ENCODE measurements at regions not wholly inside any gene's neighbourhood (a gene's known extent, or its start where the extent isn't known, plus 50 kb on each side); places are given as distances from the start of the nearest gene placed in this dataset.

DNA sequence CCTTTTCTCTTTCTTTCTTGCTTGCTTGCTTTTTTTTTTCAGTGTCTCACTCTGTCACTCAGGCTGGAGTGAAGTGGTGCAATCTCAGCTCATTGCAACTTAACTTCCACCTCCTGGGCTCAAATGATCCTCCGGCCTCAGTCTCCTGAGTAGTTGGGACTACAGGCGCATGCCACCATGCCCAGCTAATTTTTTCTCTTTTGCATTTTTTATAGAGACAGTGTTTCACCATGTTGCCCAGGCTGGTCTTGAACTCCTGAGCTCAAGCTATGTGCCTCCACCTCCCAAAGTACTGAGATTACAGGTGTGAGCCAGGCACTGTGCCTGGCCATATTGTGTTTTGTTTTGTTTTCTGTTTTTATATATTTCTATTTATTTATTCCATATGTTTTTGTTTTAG lies 461.0 kb downstream of the ADAMTS20 start (continued):
- TF ChIP-seq, protein P1, sequence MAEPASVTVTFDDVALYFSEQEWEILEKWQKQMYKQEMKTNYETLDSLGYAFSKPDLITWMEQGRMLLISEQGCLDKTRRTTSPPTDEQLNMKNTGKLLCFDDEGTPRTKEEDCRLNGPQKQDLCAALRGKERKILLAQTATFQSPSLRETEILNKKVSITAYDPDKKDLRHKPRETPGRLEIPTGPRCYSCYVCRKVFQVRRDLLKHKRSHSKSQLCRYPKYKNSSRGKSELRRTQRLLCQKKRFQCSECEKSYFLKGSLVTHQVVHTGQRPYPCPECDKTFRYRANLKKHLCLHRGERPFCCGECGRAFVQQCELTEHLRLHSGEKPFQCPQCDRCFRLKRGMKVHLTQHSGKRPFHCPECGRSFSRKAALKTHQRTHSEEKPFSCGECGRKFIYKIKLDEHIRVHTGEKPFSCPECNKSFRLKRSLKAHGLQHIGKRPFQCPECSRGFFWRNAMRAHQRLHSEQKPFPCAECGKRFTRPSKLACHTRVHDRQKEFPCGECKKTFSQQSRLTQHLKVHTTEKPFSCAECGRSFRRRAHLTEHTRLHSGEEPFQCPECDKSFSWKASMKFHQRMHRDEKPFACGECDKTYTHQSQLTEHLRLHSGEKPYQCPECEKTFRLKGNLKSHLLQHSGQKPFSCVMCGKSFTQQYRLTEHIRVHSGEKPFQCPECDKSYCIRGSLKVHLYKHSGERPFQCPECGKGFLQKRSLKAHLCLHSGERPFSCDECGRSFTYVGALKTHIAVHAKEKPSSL (CRISPR knock-in tag; conservative IDR thresholded peaks at IDR 0.05): no peak

DNA sequence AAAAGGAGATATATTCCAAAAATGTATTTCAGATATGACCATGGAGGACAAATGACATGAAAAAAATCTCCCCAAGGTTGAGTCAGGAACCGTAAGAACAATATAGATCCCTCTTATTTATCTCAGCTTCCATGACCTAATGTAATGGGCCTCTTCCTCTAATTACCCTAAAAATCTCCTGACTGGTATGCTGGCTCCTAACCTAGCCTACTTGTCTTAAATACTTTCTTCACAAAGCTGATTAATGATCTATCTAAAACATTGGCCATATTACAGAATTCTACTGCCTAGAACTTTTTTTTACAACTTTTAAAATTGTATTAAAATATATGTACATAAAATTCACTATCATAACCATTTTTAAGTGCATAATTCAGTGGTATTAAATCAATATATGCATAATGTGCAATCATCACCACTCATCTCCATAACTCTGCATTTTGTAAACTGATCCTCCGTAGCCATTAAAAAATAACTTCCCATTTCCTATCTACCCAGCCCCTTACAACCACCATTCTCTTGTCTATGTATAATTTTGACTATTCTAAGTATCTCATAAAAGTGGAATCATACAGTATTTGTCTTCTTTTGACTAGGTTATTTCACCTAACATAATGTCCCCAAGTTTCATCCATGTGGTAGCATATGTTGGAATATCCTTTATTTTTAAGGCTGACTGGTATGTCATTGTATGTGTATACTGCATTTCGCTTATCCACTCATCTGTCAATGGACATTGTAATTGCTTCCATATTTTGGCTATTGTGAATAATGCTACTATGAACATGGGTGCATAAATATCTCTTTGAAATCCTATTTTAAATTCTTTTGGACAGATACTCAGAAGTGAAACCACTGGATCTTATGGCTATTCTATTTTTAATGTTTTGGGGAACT lies 464.6 kb downstream of the ADAMTS20 start:
- no peak overlapping the region for H3K4me3 Mint-ChIP-seq
- H3K4me1 Mint-ChIP-seq: no peaks in the 10 kb centered on the region
- peaks cover 67% of the 10 kb centered on the region for H3K9me3 Mint-ChIP-seq
- H3K36me3 Mint-ChIP-seq: peaks cover 38% of the 10 kb centered on the region
- DNase-seq (ENCODE audit: low spot score) (no peak), ATAC-seq (no peak)
- CTCF ChIA-PET: no interaction called here
- POLR2A ChIA-PET: no interaction called here
- no peak for TF ChIP-seq SMAD4 (CRISPR knock-in tag; IDR thresholded peaks at IDR 0.05)
- TF ChIP-seq, protein P2, sequence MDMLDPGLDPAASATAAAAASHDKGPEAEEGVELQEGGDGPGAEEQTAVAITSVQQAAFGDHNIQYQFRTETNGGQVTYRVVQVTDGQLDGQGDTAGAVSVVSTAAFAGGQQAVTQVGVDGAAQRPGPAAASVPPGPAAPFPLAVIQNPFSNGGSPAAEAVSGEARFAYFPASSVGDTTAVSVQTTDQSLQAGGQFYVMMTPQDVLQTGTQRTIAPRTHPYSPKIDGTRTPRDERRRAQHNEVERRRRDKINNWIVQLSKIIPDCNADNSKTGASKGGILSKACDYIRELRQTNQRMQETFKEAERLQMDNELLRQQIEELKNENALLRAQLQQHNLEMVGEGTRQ (CRISPR knock-in tag; IDR thresholded peaks at IDR 0.05): no peak
- TF ChIP-seq, protein P3, sequence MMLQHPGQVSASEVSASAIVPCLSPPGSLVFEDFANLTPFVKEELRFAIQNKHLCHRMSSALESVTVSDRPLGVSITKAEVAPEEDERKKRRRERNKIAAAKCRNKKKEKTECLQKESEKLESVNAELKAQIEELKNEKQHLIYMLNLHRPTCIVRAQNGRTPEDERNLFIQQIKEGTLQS (CRISPR knock-in tag; conservative IDR thresholded peaks at IDR 0.05): no peak
- H3K27me3 Mint-ChIP-seq (ENCODE audit: low read depth): no peaks in the 10 kb centered on the region; the same call in 1 of the 2 replicates
- no peak overlapping the region for H3K27ac Mint-ChIP-seq

DNA sequence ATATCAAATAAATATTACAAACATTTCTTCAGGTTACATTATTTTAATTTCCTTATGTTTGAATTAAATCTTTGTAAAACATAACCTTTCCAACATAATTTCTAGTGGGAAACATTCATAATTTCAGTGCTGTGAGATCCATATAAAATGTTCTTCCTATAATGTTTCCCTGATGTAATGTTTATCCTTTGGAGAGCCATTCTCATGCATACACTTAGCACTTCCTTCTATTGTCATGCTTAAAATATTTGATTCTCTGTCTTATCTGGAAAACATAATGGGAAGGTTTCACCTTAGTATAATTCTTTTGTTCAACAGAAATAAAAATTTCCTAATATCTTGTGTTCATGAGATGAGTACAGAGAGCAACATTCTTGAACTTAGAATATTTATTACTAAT lies 472.5 kb downstream of the ADAMTS20 start:
- ChIA-PET CTCF (no interaction called here), POLR2A (no interaction called here)
- TF ChIP-seq RORB (CRISPR knock-in tag; IDR thresholded peaks at IDR 0.05) (no peak), MYBL2 (CRISPR knock-in tag; IDR thresholded peaks at IDR 0.05) (no peak), ZBTB21 (CRISPR knock-in tag; IDR thresholded peaks at IDR 0.05; ENCODE audit: borderline replicate concordance) (no peak), ZNF423 (CRISPR knock-in tag; IDR thresholded peaks at IDR 0.05) (no peak), ELF4 (CRISPR knock-in tag; IDR thresholded peaks at IDR 0.05; ENCODE audit: low read depth) (no peak), NFATC4 (CRISPR knock-in tag; IDR thresholded peaks at IDR 0.05) (no peak), EMX1 (CRISPR knock-in tag; IDR thresholded peaks at IDR 0.05) (no peak)
- no peak overlapping the region for H3K4me3 Mint-ChIP-seq
- peaks cover 11% of the 10 kb centered on the region for H3K4me1 Mint-ChIP-seq
- H3K27ac Mint-ChIP-seq: no peak overlapping the region
- no peaks in the 10 kb centered on the region; the same call in 1 of the 2 replicates for H3K27me3 Mint-ChIP-seq (ENCODE audit: low read depth)
- peaks cover 30% of the 10 kb centered on the region for H3K9me3 Mint-ChIP-seq
- no peak for ATAC-seq
- peaks cover 15% of the 10 kb centered on the region for H3K36me3 Mint-ChIP-seq
- DNase-seq (ENCODE audit: low spot score): no peak

DNA sequence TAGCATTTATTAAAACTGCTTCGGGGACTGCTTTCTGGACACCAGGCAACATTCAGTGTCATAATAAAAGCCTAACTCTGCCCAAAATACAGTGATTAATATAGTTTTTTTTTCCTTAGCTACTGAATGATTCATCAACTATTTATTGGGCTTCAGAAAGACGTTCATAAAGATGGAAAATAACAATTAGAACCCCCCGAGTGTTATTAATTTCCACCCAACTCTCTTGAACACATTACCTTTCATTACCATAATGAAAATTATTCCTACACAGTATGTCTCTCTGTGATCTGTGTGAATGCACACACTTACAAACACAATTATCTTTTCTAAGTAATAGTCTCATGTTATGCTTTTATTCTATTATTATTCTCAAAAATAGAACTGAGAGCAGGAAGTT lies 473.0 kb downstream of the ADAMTS20 start:
- ATAC-seq (no peak), DNase-seq (ENCODE audit: low spot score) (no peak)
- TF ChIP-seq NFYB (CRISPR knock-in tag; conservative IDR thresholded peaks at IDR 0.05; ENCODE audit: low read depth): no peak
- TF ChIP-seq, protein P4, sequence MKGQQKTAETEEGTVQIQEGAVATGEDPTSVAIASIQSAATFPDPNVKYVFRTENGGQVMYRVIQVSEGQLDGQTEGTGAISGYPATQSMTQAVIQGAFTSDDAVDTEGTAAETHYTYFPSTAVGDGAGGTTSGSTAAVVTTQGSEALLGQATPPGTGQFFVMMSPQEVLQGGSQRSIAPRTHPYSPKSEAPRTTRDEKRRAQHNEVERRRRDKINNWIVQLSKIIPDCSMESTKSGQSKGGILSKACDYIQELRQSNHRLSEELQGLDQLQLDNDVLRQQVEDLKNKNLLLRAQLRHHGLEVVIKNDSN (CRISPR knock-in tag; IDR thresholded peaks at IDR 0.05): no peak
- Mint-ChIP-seq H3K4me1 (peaks cover 11% of the 10 kb centered on the region), H3K4me3 (no peak overlapping the region), H3K27me3 (ENCODE audit: low read depth) (no peaks in the 10 kb centered on the region), H3K36me3 (peaks cover 10% of the 10 kb centered on the region), H3K9me3 (peaks cover 26% of the 10 kb centered on the region), H3K27ac (no peak overlapping the region)
- POLR2A ChIA-PET: no interaction called here
- CTCF ChIA-PET: no interaction called here

DNA sequence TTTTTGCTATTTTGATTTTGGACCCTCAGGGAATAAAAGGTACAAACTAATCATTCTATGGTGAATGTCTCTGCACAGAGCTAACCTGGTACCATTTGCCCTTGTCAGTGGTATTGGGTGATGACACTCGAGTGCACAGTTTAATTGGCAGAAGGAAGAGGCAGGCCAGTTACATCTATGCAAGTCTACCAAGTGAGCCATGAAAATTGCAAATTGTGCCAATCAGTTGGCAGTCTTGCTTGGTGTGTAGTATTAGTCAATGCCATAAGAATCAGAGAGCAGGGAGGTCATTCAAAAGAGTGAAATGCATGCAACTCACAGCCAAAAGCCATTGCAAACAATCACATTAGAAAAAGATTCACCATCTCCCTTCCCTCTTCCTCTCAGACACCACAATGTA lies 479.6 kb downstream of the ADAMTS20 start:
- no peaks in the 10 kb centered on the region for H3K4me1 Mint-ChIP-seq
- no peaks in the 10 kb centered on the region for H3K27me3 Mint-ChIP-seq (ENCODE audit: low read depth)
- H3K9me3 Mint-ChIP-seq: peaks cover 6% of the 10 kb centered on the region; the same call in 1 of the 2 replicates
- H3K4me3 Mint-ChIP-seq: no peak overlapping the region
- CTCF ChIA-PET: no interaction called here
- DNase-seq (ENCODE audit: low spot score): no peak
- POLR2A ChIA-PET: no interaction called here
- no peak overlapping the region for H3K27ac Mint-ChIP-seq
- H3K36me3 Mint-ChIP-seq: no peaks in the 10 kb centered on the region
- ATAC-seq: no peak
- no peak for TF ChIP-seq FOXJ3 (CRISPR knock-in tag; IDR thresholded peaks at IDR 0.05; ENCODE audit: borderline replicate concordance)
- TF ChIP-seq, protein P5, sequence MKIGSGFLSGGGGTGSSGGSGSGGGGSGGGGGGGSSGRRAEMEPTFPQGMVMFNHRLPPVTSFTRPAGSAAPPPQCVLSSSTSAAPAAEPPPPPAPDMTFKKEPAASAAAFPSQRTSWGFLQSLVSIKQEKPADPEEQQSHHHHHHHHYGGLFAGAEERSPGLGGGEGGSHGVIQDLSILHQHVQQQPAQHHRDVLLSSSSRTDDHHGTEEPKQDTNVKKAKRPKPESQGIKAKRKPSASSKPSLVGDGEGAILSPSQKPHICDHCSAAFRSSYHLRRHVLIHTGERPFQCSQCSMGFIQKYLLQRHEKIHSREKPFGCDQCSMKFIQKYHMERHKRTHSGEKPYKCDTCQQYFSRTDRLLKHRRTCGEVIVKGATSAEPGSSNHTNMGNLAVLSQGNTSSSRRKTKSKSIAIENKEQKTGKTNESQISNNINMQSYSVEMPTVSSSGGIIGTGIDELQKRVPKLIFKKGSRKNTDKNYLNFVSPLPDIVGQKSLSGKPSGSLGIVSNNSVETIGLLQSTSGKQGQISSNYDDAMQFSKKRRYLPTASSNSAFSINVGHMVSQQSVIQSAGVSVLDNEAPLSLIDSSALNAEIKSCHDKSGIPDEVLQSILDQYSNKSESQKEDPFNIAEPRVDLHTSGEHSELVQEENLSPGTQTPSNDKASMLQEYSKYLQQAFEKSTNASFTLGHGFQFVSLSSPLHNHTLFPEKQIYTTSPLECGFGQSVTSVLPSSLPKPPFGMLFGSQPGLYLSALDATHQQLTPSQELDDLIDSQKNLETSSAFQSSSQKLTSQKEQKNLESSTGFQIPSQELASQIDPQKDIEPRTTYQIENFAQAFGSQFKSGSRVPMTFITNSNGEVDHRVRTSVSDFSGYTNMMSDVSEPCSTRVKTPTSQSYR (CRISPR knock-in tag; IDR thresholded peaks at IDR 0.05): no peak
- TF ChIP-seq RORB (CRISPR knock-in tag; IDR thresholded peaks at IDR 0.05): no peak
- TF ChIP-seq, protein P6, sequence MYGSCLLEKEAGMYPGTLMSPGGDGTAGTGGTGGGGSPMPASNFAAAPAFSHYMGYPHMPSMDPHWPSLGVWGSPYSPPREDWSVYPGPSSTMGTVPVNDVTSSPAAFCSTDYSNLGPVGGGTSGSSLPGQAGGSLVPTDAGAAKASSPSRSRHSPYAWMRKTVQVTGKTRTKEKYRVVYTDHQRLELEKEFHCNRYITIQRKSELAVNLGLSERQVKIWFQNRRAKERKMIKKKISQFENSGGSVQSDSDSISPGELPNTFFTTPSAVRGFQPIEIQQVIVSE (CRISPR knock-in tag; IDR thresholded peaks at IDR 0.05; ENCODE audit: borderline replicate concordance): no peak
- TF ChIP-seq, protein P7, sequence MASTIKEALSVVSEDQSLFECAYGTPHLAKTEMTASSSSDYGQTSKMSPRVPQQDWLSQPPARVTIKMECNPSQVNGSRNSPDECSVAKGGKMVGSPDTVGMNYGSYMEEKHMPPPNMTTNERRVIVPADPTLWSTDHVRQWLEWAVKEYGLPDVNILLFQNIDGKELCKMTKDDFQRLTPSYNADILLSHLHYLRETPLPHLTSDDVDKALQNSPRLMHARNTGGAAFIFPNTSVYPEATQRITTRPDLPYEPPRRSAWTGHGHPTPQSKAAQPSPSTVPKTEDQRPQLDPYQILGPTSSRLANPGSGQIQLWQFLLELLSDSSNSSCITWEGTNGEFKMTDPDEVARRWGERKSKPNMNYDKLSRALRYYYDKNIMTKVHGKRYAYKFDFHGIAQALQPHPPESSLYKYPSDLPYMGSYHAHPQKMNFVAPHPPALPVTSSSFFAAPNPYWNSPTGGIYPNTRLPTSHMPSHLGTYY (CRISPR knock-in tag; IDR thresholded peaks at IDR 0.05): no peak
- TF ChIP-seq ZNF232 (CRISPR knock-in tag; IDR thresholded peaks at IDR 0.05): no peak

All from WTC11 (cell line).